OCI-LY1 (cell line): ENCODE measurements at regions not wholly inside any gene's neighbourhood (a gene's known extent, or its start where the extent isn't known, plus 50 kb on each side); places are given as distances from the start of the nearest gene placed in this dataset.
"Not testable (repeated sequence)": the region's sequence is repeated elsewhere in the genome, so short reads cannot be mapped to it uniquely, and the experiment has no call there.

ENCODE experiments used
- H2AFZ ChIP-seq: fragments of 200-600 bp; sonication (generic), shearing (Covaris generic); 2 replicates; pipeline ENCODE4 v1.6.0; 2014; ENCODE audit warnings: antibody characterized with exemption, mild to moderate bottlenecking, low read length
- H3F3A ChIP-seq: fragments of 200-600 bp; sonication (generic), shearing (Covaris generic); 2 replicates; pipeline ENCODE4 v1.6.0; 2014; ENCODE audit warnings: mild to moderate bottlenecking, antibody characterized with exemption, low read length, moderate library complexity; ENCODE audit not compliant: insufficient read depth
- H3K27ac ChIP-seq: fragments of 200-600 bp; sonication (generic); 2 replicates; pipeline ENCODE4 v1.5.1; 2014; ENCODE audit warnings: low read length, mixed run types, mild to moderate bottlenecking, low read depth; ENCODE audit not compliant: poor library complexity, severe bottlenecking
- H3K27me3 ChIP-seq: fragments of 200-600 bp; sonication (generic); 2 replicates; pipeline ENCODE4 v1.6.0; 2014; ENCODE audit warnings: antibody characterized with exemption, mild to moderate bottlenecking, low read length, moderate library complexity; ENCODE audit not compliant: insufficient read depth
- H3K36me3 ChIP-seq: fragments of 200-600 bp; sonication (generic); 2 replicates; pipeline ENCODE4 v1.6.1; 2014; ENCODE audit warnings: mild to moderate bottlenecking, antibody characterized with exemption, low read length, moderate library complexity, mixed read lengths; ENCODE audit not compliant: insufficient read depth
- H3K4me1 ChIP-seq: fragments of 200-600 bp; sonication (generic); 2 replicates; pipeline ENCODE4 v1.5.1; 2014; ENCODE audit warnings: mild to moderate bottlenecking, low read length, moderate library complexity; ENCODE audit not compliant: insufficient read depth, severe bottlenecking
- H3K4me2 ChIP-seq: fragments of 200-600 bp; sonication (generic), shearing (Covaris generic); 2 replicates; pipeline ENCODE4 v1.6.1; 2014; ENCODE audit warnings: low read length
- H3K4me3 ChIP-seq: fragments of 200-600 bp; sonication (generic); 2 replicates; pipeline ENCODE4 v1.5.1; 2014; ENCODE audit warnings: low read length, low read depth, mild to moderate bottlenecking, mixed read lengths; ENCODE audit not compliant: poor library complexity, severe bottlenecking
- H3K79me2 ChIP-seq: fragments of 200-600 bp; shearing (Covaris generic); 2 replicates; pipeline ENCODE4 v1.6.1; 2016; ENCODE audit warnings: mixed run types, low read length, mixed read lengths; ENCODE audit not compliant: insufficient read depth
- H3K9ac ChIP-seq: fragments of 200-600 bp; sonication (generic), shearing (Covaris generic); 2 replicates; pipeline ENCODE4 v1.6.1; 2014; ENCODE audit warnings: mild to moderate bottlenecking, low read length, mixed read lengths
- H3K9me2 ChIP-seq: fragments of 200-600 bp; sonication (generic), shearing (Covaris generic); 2 replicates; pipeline ENCODE4 v1.6.1; 2014; ENCODE audit warnings: low read depth, mild to moderate bottlenecking, low read length, mixed read lengths
- H3K9me3 ChIP-seq: fragments of 200-600 bp; shearing (Covaris generic); 2 replicates; pipeline ENCODE4 v1.6.1; 2014; ENCODE audit warnings: low read length, mixed read lengths
- H4K20me1 ChIP-seq: fragments of 200-600 bp; sonication (generic), shearing (Covaris generic); 2 replicates; pipeline ENCODE4 v1.6.0; 2016; ENCODE audit warnings: mild to moderate bottlenecking, low read length; ENCODE audit not compliant: insufficient read depth
- CTCF ChIP-seq: fragments of 200-600 bp; sonication (generic), shearing (Covaris generic); IDR thresholded peaks from 2 replicates; pipeline ENCODE4 v1.5.1; 2017; ENCODE audit warnings: mild to moderate bottlenecking, antibody characterized with exemption, low read length, moderate library complexity, mixed read lengths
- EZH2 ChIP-seq: fragments of 200-600 bp; sonication (generic), shearing (Covaris generic); IDR thresholded peaks from 2 replicates; pipeline ENCODE4 v1.8.0; 2017; ENCODE audit warnings: borderline replicate concordance, mixed run types, mild to moderate bottlenecking, antibody characterized with exemption, low read length, moderate library complexity, mixed read lengths

- Histone ChIP-seq H3K79me2 (no peaks in the 10 kb centered on the region), H2AFZ (no peak overlapping the region), H3K27me3 (peaks cover 4% of the 10 kb centered on the region; the same call in 1 of the 2 replicates), H3K9me3 (no peaks in the 10 kb centered on the region), H3K9ac (no peak overlapping the region), H3K36me3 (no peaks in the 10 kb centered on the region), H3K4me2 (no peak overlapping the region), H3K4me3 (no peak overlapping the region), H4K20me1 (no peaks in the 10 kb centered on the region), H3K4me1 (no peaks in the 10 kb centered on the region), H3K27ac (no peak overlapping the region), H3K9me2 (no peaks in the 10 kb centered on the region), H3F3A (no peaks in the 10 kb centered on the region)
- TF ChIP-seq CTCF = no peak
- no peak for TF ChIP-seq EZH2
Observed at GRCh38 chr14:55913324-55914025, 204.7 kb upstream of the PELI2 start.

GRCh38 chr14:55914771-55915170, 203.4 kb upstream of the PELI2 start:
- no peaks in the 10 kb centered on the region for H3K27me3 ChIP-seq
- no peaks in the 10 kb centered on the region for H3K9me3 ChIP-seq
- H3K9me2 ChIP-seq = no peaks in the 10 kb centered on the region
- TF ChIP-seq CTCF = no peak
- TF ChIP-seq EZH2 = no peak
- H4K20me1 ChIP-seq = no peaks in the 10 kb centered on the region
- H3K9ac ChIP-seq = no peak overlapping the region
- no peaks in the 10 kb centered on the region for H3F3A ChIP-seq
- no peak overlapping the region for H3K27ac ChIP-seq
- no peak overlapping the region for H3K4me2 ChIP-seq
- no peaks in the 10 kb centered on the region for H3K36me3 ChIP-seq
- no peaks in the 10 kb centered on the region for H3K4me1 ChIP-seq
- no peak overlapping the region for H2AFZ ChIP-seq
- H3K79me2 ChIP-seq = no peaks in the 10 kb centered on the region
- no peak overlapping the region for H3K4me3 ChIP-seq

- no peak overlapping the region for H2AFZ ChIP-seq
- TF ChIP-seq EZH2 (no peak), CTCF (no peak)
- no peaks in the 10 kb centered on the region for H3K4me1 ChIP-seq
- H3K9ac ChIP-seq = no peak overlapping the region
- no peak overlapping the region for H3K4me3 ChIP-seq
- no peaks in the 10 kb centered on the region for H3K27me3 ChIP-seq
- H4K20me1 ChIP-seq = no peaks in the 10 kb centered on the region
- H3K27ac ChIP-seq = no peak overlapping the region
- H3F3A ChIP-seq = no peaks in the 10 kb centered on the region
- no peaks in the 10 kb centered on the region for H3K36me3 ChIP-seq
- H3K9me2 ChIP-seq = no peaks in the 10 kb centered on the region
- H3K4me2 ChIP-seq = no peak overlapping the region
- no peaks in the 10 kb centered on the region for H3K79me2 ChIP-seq
- no peaks in the 10 kb centered on the region for H3K9me3 ChIP-seq
Observed at GRCh38 chr14:55915456-55915855, 202.8 kb upstream of the PELI2 start.

GRCh38 chr14:55919800-55920199, 198.4 kb upstream of the PELI2 start:
- H3K36me3 ChIP-seq, H3K4me1 ChIP-seq, H4K20me1 ChIP-seq, H3F3A ChIP-seq, H3K9me2 ChIP-seq, H3K27me3 ChIP-seq, H2AFZ ChIP-seq, H3K9me3 ChIP-seq, H3K4me2 ChIP-seq, H3K9ac ChIP-seq, H3K27ac ChIP-seq, H3K79me2 ChIP-seq, H3K4me3 ChIP-seq: not testable (repeated sequence)
